NB4 (cell line): ENCODE measurements at regions not wholly inside any gene's neighbourhood (a gene's known extent, or its start where the extent isn't known, plus 50 kb on each side); places are given as distances from the start of the nearest gene placed in this dataset.

Source experiments
- CTCF ChIP-seq: IDR thresholded peaks from one replicate; pipeline ENCODE4 v1.5.1; 2012; ENCODE audit warnings: low read depth, low read length
- MYC ChIP-seq: IDR thresholded peaks from 2 replicates; pipeline ENCODE4 v1.6.1; 2011; ENCODE audit warnings: low read depth, low read length
- POLR2A ChIP-seq: IDR thresholded peaks from 2 replicates; pipeline ENCODE4 v1.6.1; 2011; ENCODE audit warnings: mild to moderate bottlenecking; ENCODE audit not compliant: insufficient read length; ENCODE audit errors: extremely low read depth

- TF ChIP-seq CTCF (no peak), POLR2A (no peak), MYC (no peak)
Observed at GRCh38 chr2:180579388-180579787, 401.0 kb upstream of the UBE2E3 start.
